ENCODE measurements at regions not wholly inside any gene's neighbourhood (a gene's known extent, or its start where the extent isn't known, plus 50 kb on each side); places are given as distances from the start of the nearest gene placed in this dataset.

DNA sequence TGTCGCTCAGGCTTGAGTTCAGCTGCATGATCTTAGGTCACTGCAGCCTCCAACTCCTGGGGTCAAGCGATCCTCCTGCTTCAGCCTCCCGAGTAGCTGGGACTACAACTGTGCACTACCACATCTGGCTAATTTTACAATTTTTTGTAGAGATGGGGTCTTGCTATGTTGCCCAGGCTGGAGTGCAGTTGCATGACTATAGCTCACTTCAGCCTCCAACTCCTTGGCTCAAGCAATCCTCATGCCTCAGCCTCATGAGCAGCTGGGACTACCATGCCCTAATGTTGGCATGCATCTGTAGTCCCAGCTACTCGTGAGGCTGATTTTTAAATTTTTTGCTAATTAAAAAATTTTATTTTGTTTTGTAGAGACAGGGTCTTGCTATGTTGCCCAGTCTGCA, 101.9 kb upstream of the NPTX2 start:
- DNase-seq (ENCODE audit: low spot score), result no peak

- DNase-seq (ENCODE audit: low spot score), result no peak
Measured at GRCh38 chr7:98514211-98515031, 102.7 kb upstream of the NPTX2 start.

- no peak for DNase-seq (ENCODE audit: low spot score)
Measured at GRCh38 chr7:98511175-98511574, 105.9 kb upstream of the NPTX2 start.

DNA sequence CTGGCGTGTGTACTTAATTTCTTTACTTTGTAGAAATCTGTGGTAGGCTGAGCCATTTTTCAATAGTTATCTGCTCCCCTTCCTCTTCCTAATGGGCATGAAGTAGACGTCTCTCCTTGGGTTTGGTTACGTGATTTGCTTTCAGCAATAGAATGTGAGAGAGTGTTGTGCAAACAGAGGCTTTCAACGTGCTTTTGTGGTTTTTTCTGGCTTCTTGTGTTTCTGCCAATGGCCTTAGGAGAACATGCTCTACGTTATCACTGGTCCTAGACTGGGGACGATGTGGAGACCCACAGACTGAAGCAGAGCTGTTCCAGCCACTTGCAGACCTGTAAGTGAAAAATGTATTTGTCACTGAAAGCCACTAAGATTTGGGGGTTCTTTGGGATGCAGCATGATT, 107.2 kb upstream of the NPTX2 start:
- DNase-seq (ENCODE audit: low spot score), result no peak

GRCh38 chr7:98506471-98506870, 105.6 kb upstream of the BAIAP2L1 start:
- DNase-seq (ENCODE audit: low spot score), result no peak

DNA sequence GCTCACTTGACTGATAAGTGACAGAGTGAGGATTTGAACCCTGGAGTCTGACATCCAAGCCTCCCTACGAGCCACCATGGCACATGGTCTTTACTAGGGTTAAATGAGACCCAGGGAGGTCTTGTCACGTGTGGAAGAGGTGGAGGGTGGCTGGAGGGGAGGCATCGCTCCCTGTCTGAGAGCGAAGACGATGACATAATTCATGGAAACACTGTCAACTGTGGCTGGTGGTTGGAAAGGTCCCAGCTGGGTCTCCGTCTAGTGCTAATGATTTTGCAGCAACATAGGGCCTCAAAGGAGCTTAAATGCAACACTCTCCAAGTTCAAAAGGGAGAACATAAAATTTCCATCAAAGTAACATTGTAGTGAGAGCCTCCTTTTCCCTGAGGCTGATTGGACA, 99.9 kb upstream of the BAIAP2L1 start:
- no peak for DNase-seq (ENCODE audit: low spot score)

DNA sequence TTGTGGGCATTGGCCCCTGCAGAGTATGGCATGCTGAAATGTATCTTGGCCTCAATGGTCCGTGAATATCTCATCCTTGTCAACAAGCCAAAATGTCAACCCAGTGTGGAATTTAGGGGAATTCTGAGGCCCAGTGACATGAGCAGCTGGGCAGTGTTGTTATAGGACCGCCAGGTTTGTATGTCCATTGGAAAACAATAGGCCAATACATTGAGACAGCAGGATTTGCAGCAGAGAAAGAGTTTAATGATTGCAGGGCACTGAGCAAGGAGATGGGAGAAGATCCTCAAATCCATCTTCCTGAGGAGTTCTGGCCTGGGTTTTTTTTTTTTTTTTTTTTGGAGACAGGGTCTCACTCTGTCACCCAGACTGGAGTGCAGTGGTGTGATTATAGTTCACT, 95.7 kb upstream of the BAIAP2L1 start:
- DNase-seq (ENCODE audit: low spot score), result no peak

GRCh38 chr7:98495200-98495955, 94.5 kb upstream of the BAIAP2L1 start:
- no peak for DNase-seq (ENCODE audit: low spot score)

DNA sequence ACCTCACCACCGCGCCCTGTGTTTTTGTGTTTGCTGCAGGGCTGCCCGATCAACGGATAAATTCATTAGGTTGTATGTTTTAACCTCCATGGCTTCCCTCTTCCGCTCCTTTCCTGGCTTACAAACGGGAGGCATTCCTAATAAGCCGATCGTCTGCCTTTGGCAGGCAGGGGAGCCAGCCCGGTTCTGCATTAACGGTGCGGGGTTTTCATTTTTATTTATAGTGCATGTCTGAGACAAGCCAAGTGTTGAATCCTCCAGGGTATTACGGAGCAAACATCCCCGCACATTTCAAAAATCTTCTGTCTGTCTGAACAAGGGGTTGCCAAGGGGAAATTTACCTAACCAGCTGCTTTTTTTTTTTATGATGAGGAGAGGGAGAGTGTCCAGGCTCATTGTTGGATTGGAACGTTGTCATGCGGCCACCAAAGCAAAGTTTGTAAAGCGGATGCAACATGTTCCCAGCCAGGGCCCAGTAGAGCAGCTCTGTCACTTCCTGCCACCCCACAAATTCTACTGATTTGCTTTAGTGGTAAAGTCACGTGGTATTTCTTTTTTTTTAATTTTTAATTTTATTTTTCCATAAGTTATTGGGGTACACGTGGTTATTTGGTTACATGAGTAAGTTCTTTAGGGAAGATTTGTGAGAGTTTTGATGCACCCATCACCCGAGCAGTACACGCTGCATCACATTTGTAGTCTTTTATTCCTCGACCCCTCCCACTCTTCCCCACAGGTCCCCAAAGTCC, 92.3 kb upstream of the BAIAP2L1 start:
- DNase-seq (ENCODE audit: low spot score), result no peak

- DNase-seq (ENCODE audit: low spot score), result no peak
Measured at GRCh38 chr7:98488167-98488566, 87.3 kb upstream of the BAIAP2L1 start.

DNA sequence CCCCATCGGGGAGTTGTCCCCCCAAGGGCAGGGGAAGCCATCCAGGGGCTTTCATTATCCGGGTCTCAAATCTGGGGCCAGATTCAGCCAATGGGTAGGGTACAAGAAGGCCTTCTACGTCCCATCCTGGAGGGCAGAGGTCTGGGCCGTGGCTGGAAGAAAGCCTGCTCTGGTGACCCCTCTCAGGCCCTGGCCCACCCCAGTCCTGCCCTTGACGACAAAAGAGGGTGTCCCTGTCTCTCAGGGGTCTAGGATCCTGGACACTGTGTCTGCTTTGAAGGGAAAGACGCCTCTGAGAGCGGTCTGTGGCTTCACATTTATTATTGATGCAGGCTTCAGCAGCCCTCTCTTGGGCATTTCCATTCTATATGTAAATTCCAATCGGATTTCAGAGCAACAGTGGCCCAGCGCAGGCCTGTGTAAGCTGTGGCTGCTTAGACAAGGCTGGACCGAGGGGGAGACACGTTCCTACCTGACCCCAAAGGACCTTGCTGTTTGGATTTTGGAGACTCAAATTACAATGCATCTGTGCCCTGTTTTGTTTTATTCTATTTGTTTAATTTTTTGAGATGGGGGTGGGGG, 83.2 kb upstream of the BAIAP2L1 start:
- no peak for DNase-seq (ENCODE audit: low spot score)

DNA sequence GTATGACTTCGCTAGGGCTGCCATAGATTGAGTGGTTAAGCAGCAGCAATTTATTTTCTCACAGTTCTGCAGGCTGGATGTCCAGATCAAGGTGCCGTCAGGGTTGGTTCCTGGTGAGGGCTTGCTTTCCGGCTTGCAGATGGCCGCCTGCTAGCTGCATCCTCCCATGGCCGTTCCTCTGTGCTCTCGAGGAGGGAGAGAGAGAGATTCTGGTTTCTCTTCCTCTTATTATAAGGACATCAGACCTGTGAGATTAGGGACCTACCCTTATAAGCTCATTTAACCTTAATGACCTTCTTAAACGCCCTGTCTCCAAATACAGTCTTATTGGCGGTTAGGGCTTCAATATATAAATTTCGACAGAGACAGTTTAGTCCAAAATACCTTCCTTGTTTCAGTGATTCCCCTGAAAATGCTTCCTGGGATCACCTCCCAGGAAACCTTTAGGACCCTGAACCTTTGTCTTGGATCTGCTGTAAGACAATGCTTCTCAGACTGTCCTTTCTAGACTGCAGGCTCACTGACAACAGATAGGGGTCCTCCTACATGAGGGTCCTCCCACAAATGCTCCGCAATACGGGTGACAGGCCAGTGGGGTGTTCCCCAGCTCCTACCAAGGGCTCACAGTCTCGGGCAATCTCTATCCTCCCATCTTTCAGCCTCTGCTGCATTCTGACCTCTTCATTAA, 82.5 kb upstream of the BAIAP2L1 start:
- no peak for DNase-seq (ENCODE audit: low spot score)

DNA sequence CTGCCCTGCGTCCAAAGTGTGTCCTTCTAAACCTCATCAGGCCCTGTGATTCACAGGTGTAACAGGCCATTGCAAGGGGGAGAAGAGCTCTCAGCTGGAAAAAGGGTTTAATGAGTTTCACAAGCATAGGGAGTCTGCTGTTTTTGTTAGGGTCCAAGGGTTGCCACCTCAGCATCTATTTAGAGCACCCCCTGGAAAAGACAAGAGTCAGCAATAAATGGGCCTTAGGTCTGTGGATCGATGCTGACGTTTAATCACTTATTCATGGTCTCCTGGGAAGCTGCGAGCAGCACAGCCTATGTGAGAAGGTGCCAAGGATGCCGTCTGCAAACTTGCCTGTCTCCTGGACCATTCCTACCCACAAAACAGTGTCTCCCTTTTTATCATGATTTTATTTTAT, 78.4 kb upstream of the BAIAP2L1 start:
- no peak for DNase-seq (ENCODE audit: low spot score)

DNA sequence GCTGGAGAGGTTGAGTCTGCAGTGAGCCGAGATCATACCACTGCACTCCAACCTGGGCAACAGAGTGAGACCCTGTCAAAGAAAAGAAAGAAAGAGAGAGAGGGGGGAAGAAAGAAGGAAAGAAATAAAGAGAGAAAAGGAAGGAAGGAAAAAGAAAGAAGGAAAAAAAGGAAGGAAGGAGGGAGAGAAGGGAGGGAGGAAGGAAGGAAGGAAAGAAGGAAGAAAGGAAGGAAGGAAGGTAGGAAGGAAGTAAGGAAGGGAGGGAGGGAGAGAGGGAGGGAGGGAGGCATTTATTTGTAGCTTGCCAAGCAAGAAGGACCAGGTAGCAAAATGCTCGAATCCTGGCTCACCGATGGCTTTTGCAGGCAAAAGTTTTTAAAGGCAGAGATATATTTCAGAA, 74.5 kb upstream of the BAIAP2L1 start:
- no peak for DNase-seq (ENCODE audit: low spot score)

- no peak for DNase-seq (ENCODE audit: low spot score)
Measured at GRCh38 chr7:98474558-98474957, 73.7 kb upstream of the BAIAP2L1 start.

- no peak for DNase-seq (ENCODE audit: low spot score)
Measured at GRCh38 chr7:98472521-98472954, 71.6 kb upstream of the BAIAP2L1 start.

- peak; percentile 60 for DNase-seq (ENCODE audit: low spot score)
Measured at GRCh38 chr7:98470485-98471240, 69.8 kb upstream of the BAIAP2L1 start.

DNA sequence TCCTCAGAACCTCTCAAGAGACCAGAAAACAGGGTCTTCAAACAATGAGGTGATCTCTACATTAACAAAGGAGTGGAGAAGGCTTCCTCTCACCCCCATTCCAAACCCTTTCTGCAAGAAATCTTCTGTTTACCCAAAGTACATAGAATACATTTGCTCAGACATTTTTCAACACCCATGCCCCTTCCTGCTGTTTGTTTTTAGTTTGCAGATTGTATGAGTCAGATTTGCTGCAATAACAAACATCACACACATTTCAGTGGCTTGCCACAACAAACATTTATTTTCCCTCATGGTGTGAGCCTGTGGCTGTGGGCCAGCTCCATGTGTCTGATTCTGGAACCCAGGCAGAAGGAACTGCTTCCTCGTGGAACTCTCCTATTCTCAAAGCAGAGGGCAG, 68.2 kb upstream of the BAIAP2L1 start:
- DNase-seq (ENCODE audit: low spot score), result no peak

- no peak for DNase-seq (ENCODE audit: low spot score)
Measured at GRCh38 chr7:98467570-98468312, 66.9 kb upstream of the BAIAP2L1 start.

- DNase-seq (ENCODE audit: low spot score), result no peak
Measured at GRCh38 chr7:98465022-98465421, 64.1 kb upstream of the BAIAP2L1 start.
